DOHH2 (cell line): ENCODE measurements at regions not wholly inside any gene's neighbourhood (a gene's known extent, or its start where the extent isn't known, plus 50 kb on each side); places are given as distances from the start of the nearest gene placed in this dataset.

Experiments
- H3F3A ChIP-seq: fragments of 200-600 bp; sonication (generic), shearing (Covaris generic); 2 replicates; pipeline ENCODE4 v1.6.0; 2016; ENCODE audit warnings: antibody characterized with exemption, mild to moderate bottlenecking; ENCODE audit not compliant: control insufficient read depth, insufficient read depth
- H3K27ac ChIP-seq: fragments of 200-600 bp; sonication (generic); 2 replicates; pipeline ENCODE4 v1.5.1; 2014; ENCODE audit warnings: low read depth, mild to moderate bottlenecking, low read length, moderate library complexity
- H3K27me3 ChIP-seq: fragments of 200-600 bp; sonication (generic); 2 replicates; pipeline ENCODE4 v1.6.1; 2014; ENCODE audit warnings: mild to moderate bottlenecking, low read length, mixed read lengths; ENCODE audit not compliant: control insufficient read depth
- H3K36me3 ChIP-seq: fragments of 200-600 bp; sonication (generic); 2 replicates; pipeline ENCODE4 v1.6.1; 2014; ENCODE audit warnings: mild to moderate bottlenecking, low read length, moderate library complexity, mixed read lengths; ENCODE audit not compliant: control insufficient read depth
- H3K4me1 ChIP-seq: fragments of 200-600 bp; sonication (generic); 2 replicates; pipeline ENCODE4 v1.6.1; 2014; ENCODE audit warnings: mild to moderate bottlenecking, low read length, mixed read lengths; ENCODE audit not compliant: control insufficient read depth
- H3K4me2 ChIP-seq: fragments of 200-600 bp; sonication (generic); 2 replicates; pipeline ENCODE4 v1.6.0; 2014; ENCODE audit warnings: mild to moderate bottlenecking, low read length, moderate library complexity
- H3K4me3 ChIP-seq: fragments of 200-600 bp; sonication (generic); 2 replicates; pipeline ENCODE4 v1.5.1; 2014; ENCODE audit warnings: mild to moderate bottlenecking, low read length, mixed read lengths
- H3K79me2 ChIP-seq: fragments of 200-600 bp; sonication (generic); 2 replicates; pipeline ENCODE4 v1.6.1; 2014; ENCODE audit warnings: mild to moderate bottlenecking, low read length, mixed read lengths; ENCODE audit not compliant: control insufficient read depth
- H3K9me2 ChIP-seq: fragments of 200-600 bp; sonication (generic); replicated peaks from 2 replicates; pipeline ENCODE4 v1.6.1; 2014; ENCODE audit warnings: mild to moderate bottlenecking, low read length, mixed read lengths; ENCODE audit not compliant: control insufficient read depth
- H3K9me3 ChIP-seq: fragments of 200-600 bp; sonication (generic); 2 replicates; pipeline ENCODE4 v1.6.1; 2014; ENCODE audit warnings: antibody characterized with exemption, low read length, mixed read lengths; ENCODE audit not compliant: control insufficient read depth, insufficient read depth
- H4K20me1 ChIP-seq: fragments of 200-600 bp; sonication (generic); 2 replicates; pipeline ENCODE4 v1.6.0; 2014; ENCODE audit warnings: low read depth, mild to moderate bottlenecking, antibody characterized with exemption, low read length, moderate library complexity; ENCODE audit not compliant: control insufficient read depth, insufficient read depth
- EZH2phosphoT487 ChIP-seq: fragments of 200-600 bp; sonication (generic); IDR thresholded peaks from 2 replicates; pipeline ENCODE4 v1.6.1; 2017; ENCODE audit warnings: borderline replicate concordance, mild to moderate bottlenecking, antibody characterized with exemption, low read length, moderate library complexity, mixed read lengths
- TF ChIP-seq, protein P1 (sequence below): fragments of 200-600 bp; sonication (generic); IDR thresholded peaks from one replicate; pipeline ENCODE4 v1.5.1; 2014; ENCODE audit warnings: antibody characterized with exemption, mild to moderate bottlenecking, low read depth, low read length; ENCODE audit not compliant: poor library complexity, severe bottlenecking

DNA sequence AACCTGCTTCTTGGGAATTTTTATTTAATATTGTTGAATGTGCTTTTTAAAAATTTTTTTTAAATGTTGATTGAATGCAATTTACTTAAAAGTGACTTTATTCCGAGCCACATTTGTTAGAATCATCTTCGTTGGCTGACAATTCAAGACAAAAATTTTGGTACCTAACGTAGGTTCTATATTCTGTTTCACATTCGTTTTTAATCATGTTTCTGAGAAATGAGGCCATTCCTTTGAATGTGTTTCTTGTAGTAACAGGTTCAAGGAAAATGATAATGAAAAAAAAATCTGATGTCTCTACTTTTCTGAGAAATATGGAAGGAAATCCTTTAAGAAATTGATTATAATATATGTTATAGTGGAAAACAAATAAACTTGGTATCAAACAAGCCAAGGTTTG is 92.3 kb upstream of the DCLK2 start:
- Histone ChIP-seq H3K4me2 (no peak overlapping the region), H3K4me1 (no peaks in the 10 kb centered on the region), H3K27me3 (no peaks in the 10 kb centered on the region), H3K4me3 (no peak overlapping the region), H3K9me2 (no peaks in the 10 kb centered on the region), H3K36me3 (no peaks in the 10 kb centered on the region), H4K20me1 (no peaks in the 10 kb centered on the region), H3K79me2 (no peaks in the 10 kb centered on the region), H3K9me3 (no peaks in the 10 kb centered on the region), H3F3A (no peaks in the 10 kb centered on the region), H3K27ac (no peak overlapping the region)
- no peak for TF ChIP-seq EZH2phosphoT487
- TF ChIP-seq, protein P1, sequence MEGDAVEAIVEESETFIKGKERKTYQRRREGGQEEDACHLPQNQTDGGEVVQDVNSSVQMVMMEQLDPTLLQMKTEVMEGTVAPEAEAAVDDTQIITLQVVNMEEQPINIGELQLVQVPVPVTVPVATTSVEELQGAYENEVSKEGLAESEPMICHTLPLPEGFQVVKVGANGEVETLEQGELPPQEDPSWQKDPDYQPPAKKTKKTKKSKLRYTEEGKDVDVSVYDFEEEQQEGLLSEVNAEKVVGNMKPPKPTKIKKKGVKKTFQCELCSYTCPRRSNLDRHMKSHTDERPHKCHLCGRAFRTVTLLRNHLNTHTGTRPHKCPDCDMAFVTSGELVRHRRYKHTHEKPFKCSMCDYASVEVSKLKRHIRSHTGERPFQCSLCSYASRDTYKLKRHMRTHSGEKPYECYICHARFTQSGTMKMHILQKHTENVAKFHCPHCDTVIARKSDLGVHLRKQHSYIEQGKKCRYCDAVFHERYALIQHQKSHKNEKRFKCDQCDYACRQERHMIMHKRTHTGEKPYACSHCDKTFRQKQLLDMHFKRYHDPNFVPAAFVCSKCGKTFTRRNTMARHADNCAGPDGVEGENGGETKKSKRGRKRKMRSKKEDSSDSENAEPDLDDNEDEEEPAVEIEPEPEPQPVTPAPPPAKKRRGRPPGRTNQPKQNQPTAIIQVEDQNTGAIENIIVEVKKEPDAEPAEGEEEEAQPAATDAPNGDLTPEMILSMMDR, result no peak

DNA sequence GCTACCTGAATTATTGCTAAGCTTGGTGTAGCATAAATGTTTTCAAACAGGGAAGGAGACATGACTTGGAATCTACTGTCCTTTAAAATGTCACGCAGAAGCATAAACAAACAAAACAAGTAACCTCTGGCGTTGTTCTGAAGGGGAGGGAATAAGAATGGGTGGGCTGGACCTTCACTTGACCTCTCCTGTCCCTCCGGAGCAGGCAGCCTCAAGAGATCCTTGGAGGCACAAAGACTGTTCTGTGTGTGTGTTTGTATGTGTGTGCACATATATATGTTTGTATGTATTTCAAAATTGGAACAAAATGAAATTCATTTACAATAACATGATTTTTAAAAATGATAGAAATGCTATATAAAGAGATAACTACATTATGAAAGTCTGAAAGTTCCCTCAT is 91.3 kb upstream of the DCLK2 start:
- H3K9me3 ChIP-seq, result no peaks in the 10 kb centered on the region
- H3K4me3 ChIP-seq, result no peak overlapping the region
- H4K20me1 ChIP-seq, result no peaks in the 10 kb centered on the region
- no peak overlapping the region for H3K27ac ChIP-seq
- no peaks in the 10 kb centered on the region for H3F3A ChIP-seq
- no peak for TF ChIP-seq EZH2phosphoT487
- TF ChIP-seq, protein P1, result no peak
- H3K27me3 ChIP-seq, result no peaks in the 10 kb centered on the region
- no peak overlapping the region for H3K4me2 ChIP-seq
- no peaks in the 10 kb centered on the region for H3K79me2 ChIP-seq
- H3K9me2 ChIP-seq, result no peaks in the 10 kb centered on the region
- H3K4me1 ChIP-seq, result no peaks in the 10 kb centered on the region
- H3K36me3 ChIP-seq, result no peaks in the 10 kb centered on the region

DNA sequence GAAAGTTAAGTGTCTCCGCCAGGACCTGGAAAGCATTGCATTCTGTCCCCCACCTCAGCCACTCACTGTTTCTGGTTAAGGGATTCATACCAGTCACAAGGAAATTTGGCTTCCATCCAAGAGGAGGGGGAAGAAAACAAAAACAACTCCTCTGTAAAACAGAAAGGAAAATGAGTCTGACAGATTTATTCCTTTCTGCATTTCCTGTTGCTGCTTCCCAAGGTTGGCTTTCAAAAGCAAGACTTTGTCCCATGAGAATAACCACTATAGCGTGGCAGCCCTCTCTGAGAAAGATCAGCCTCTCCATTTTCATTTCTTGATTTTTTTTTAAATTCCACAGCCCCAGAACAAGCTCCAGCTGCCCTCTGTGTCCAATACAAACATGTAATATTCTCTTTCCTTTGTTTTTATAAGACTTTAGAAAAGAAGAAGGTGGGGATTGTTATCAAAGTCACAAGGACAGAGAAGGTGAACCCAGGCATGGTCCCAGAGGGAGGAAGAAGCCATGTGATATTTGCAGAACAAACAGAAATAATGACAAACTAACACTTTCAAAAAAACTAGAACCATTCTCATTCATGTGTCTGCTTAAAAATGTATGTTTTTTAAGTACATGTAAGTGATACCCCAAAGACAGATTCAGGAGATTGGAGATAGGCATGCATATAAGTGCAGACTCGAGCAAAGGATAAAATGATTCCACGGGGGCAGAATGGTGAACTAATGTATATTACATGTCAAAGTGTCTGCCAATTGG is 90.7 kb upstream of the DCLK2 start:
- no peaks in the 10 kb centered on the region for H3K9me3 ChIP-seq
- no peaks in the 10 kb centered on the region for H4K20me1 ChIP-seq
- no peak overlapping the region for H3K4me2 ChIP-seq
- no peaks in the 10 kb centered on the region for H3K79me2 ChIP-seq
- TF ChIP-seq EZH2phosphoT487, result no peak
- TF ChIP-seq, protein P1, result no peak
- no peaks in the 10 kb centered on the region for H3K9me2 ChIP-seq
- H3K27ac ChIP-seq, result no peak overlapping the region
- no peaks in the 10 kb centered on the region for H3K27me3 ChIP-seq
- no peaks in the 10 kb centered on the region for H3K36me3 ChIP-seq
- H3K4me1 ChIP-seq, result no peaks in the 10 kb centered on the region
- H3K4me3 ChIP-seq, result no peak overlapping the region
- H3F3A ChIP-seq, result no peaks in the 10 kb centered on the region

DNA sequence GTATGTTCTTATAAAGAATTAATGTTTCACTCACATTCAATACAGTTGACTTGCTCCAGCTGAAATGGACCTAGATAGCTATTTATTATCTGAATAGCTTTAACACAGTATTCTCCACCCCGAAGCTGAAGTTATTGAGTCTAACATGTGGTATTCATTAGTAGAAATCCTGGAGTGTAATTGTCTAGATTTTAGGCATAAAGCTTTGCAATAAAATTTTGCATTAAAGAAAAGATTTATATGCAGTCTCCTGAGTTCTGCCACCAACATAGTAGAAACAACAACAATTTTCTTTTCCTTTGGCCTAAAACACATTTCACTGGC is 90.2 kb upstream of the DCLK2 start:
- H3F3A ChIP-seq, result no peaks in the 10 kb centered on the region
- H3K79me2 ChIP-seq, result no peaks in the 10 kb centered on the region
- no peaks in the 10 kb centered on the region for H3K36me3 ChIP-seq
- H3K4me1 ChIP-seq, result no peaks in the 10 kb centered on the region
- no peak for TF ChIP-seq EZH2phosphoT487
- TF ChIP-seq, protein P1, result no peak
- no peak overlapping the region for H3K4me3 ChIP-seq
- H3K9me2 ChIP-seq, result no peaks in the 10 kb centered on the region
- H3K9me3 ChIP-seq, result no peaks in the 10 kb centered on the region
- H4K20me1 ChIP-seq, result no peaks in the 10 kb centered on the region
- no peak overlapping the region for H3K4me2 ChIP-seq
- H3K27me3 ChIP-seq, result no peaks in the 10 kb centered on the region
- no peak overlapping the region for H3K27ac ChIP-seq
